GM18505 (cell line): ENCODE measurements at regions not wholly inside any gene's neighbourhood (a gene's known extent, or its start where the extent isn't known, plus 50 kb on each side); places are given as distances from the start of the nearest gene placed in this dataset.

Experiments used
- ATAC-seq: cut with Tn5 transposase; IDR thresholded peaks from one replicate; pipeline ENCODE4 v1.9.1; 2021; ENCODE audit not compliant: unreplicated experiment
- POLR2A ChIP-seq: IDR thresholded peaks from 4 replicates; pipeline ENCODE4 v1.6.1; 2011; ENCODE audit warnings: borderline replicate concordance; ENCODE audit not compliant: insufficient read depth, insufficient read length; ENCODE audit errors: extremely low read depth

GRCh38 chr6:4309540-4309939 is 174.2 kb upstream of the ECI2 start:
- ATAC-seq, result no peak
- no peak for TF ChIP-seq POLR2A

- ATAC-seq, result no peak
Measured at GRCh38 chr6:4308364-4308763, 173.0 kb upstream of the ECI2 start.

GRCh38 chr6:4304927-4305455 is 169.6 kb upstream of the ECI2 start:
- TF ChIP-seq POLR2A, result no peak
- ATAC-seq, result no peak

More at GRCh38 chr6:4308364-4308763, 173.0 kb upstream of the ECI2 start:
- TF ChIP-seq POLR2A, result no peak

GRCh38 chr6:4303638-4304037 is 168.3 kb upstream of the ECI2 start:
- no peak for ATAC-seq
- TF ChIP-seq POLR2A, result no peak

GRCh38 chr6:4302524-4302923 is 167.1 kb upstream of the ECI2 start:
- no peak for ATAC-seq
- TF ChIP-seq POLR2A, result no peak

GRCh38 chr6:4301871-4302270 is 166.5 kb upstream of the ECI2 start:
- TF ChIP-seq POLR2A, result no peak
- no peak for ATAC-seq

GRCh38 chr6:4300917-4301316 is 165.5 kb upstream of the ECI2 start:
- ATAC-seq, result no peak
- TF ChIP-seq POLR2A, result no peak

GRCh38 chr6:4299476-4299875 is 164.1 kb upstream of the ECI2 start:
- no peak for ATAC-seq
- no peak for TF ChIP-seq POLR2A

- TF ChIP-seq POLR2A, result no peak
Measured at GRCh38 chr6:4297348-4297747, 162.0 kb upstream of the ECI2 start.

GRCh38 chr6:4296552-4296951 is 161.2 kb upstream of the ECI2 start:
- no peak for TF ChIP-seq POLR2A
- ATAC-seq, result no peak

More at GRCh38 chr6:4297348-4297747, 162.0 kb upstream of the ECI2 start:
- no peak for ATAC-seq

- TF ChIP-seq POLR2A, result no peak
- no peak for ATAC-seq
Measured at GRCh38 chr6:4295783-4296155, 160.4 kb upstream of the ECI2 start.

GRCh38 chr6:4295058-4295782 is 159.8 kb upstream of the ECI2 start:
- ATAC-seq, result no peak
- no peak for TF ChIP-seq POLR2A

- TF ChIP-seq POLR2A, result no peak
- ATAC-seq, result no peak
Measured at GRCh38 chr6:4294636-4295035, 159.3 kb upstream of the ECI2 start.
